GM12875 (cell line): ENCODE measurements at regions not wholly inside any gene's neighbourhood (a gene's known extent, or its start where the extent isn't known, plus 50 kb on each side); places are given as distances from the start of the nearest gene placed in this dataset.

Source experiments
- H3K4me3 ChIP-seq: one replicate; pipeline ENCODE4 v1.5.1; 2011; ENCODE audit warnings: low read depth, low read length, control low read depth
- TF ChIP-seq, protein P1 (sequence below): IDR thresholded peaks from 2 replicates; pipeline ENCODE4 v1.5.1; 2011; ENCODE audit warnings: low read depth, mild to moderate bottlenecking, control low read depth, inconsistent platforms, low read length, moderate library complexity, borderline replicate concordance; ENCODE audit not compliant: insufficient read depth

GRCh38 chr14:98886982-98887381 lies 385.0 kb downstream of the BCL11B start:
- H3K4me3 ChIP-seq: no peak overlapping the region

GRCh38 chr14:98888281-98888680 lies 383.7 kb downstream of the BCL11B start:
- TF ChIP-seq, protein P1, sequence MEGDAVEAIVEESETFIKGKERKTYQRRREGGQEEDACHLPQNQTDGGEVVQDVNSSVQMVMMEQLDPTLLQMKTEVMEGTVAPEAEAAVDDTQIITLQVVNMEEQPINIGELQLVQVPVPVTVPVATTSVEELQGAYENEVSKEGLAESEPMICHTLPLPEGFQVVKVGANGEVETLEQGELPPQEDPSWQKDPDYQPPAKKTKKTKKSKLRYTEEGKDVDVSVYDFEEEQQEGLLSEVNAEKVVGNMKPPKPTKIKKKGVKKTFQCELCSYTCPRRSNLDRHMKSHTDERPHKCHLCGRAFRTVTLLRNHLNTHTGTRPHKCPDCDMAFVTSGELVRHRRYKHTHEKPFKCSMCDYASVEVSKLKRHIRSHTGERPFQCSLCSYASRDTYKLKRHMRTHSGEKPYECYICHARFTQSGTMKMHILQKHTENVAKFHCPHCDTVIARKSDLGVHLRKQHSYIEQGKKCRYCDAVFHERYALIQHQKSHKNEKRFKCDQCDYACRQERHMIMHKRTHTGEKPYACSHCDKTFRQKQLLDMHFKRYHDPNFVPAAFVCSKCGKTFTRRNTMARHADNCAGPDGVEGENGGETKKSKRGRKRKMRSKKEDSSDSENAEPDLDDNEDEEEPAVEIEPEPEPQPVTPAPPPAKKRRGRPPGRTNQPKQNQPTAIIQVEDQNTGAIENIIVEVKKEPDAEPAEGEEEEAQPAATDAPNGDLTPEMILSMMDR: no peak

More at GRCh38 chr14:98886982-98887381, 385.0 kb downstream of the BCL11B start:
- TF ChIP-seq, protein P1: no peak

GRCh38 chr14:98888927-98889835 lies 382.8 kb downstream of the BCL11B start:
- no peak overlapping the region for H3K4me3 ChIP-seq
- TF ChIP-seq, protein P1: no peak

More at GRCh38 chr14:98888281-98888680, 383.7 kb downstream of the BCL11B start:
- H3K4me3 ChIP-seq: no peak overlapping the region

DNA sequence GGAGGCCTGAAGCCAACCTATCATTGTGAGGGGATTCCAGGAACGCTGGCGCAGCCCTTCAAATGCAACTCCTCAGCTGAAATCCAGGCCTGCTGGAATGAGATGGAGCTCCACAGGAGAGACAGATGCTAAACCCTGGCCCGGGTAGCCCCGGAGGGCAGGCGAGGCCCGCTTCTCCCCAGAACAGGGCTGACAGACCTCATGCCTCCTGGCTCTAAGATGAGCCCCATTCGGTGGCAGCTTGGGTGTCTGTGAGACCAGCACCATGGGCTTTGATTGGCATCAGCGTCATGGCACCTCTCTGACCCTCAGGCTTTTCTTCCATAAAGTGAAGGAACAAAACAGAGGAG lies 382.2 kb downstream of the BCL11B start:
- TF ChIP-seq, protein P1: no peak

DNA sequence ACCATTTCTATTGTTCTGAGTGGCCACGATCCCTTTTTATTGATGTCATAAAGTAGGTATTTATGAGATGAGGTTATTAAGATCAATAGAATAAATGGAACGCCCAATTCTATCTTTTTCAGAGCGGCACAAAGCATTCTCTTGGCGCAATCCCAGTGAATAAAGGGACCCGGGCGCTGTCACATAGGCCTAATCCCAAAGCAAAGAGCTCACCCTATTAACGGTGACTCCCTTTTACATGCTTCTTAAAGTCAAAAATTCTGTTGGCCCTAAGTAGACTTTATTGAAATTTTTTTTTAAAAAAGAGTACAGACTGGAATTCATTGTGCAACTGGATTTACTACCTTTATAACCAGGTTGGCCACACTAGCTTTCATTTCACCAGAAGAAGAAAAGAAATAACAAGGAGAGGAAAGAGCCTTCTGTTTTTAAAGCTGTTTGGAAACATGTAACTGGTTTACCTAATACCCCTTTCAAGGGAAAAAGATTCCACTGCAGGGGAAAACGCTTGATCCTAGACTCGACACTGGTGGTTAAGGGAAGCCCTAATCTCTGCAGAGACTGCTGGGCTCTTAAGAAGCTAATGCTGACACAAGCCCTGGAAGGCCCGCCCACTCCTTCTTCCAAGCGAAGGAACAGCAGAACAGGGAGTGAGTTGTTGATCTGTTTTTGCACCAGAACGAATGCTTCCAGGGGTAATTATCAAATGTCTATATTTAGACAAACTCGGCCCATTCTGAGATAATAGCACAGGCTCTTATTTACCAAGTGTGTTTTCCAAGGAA lies 381.2 kb downstream of the BCL11B start:
- TF ChIP-seq, protein P1: no peak

More for the DNA sequence above, 382.2 kb downstream of the BCL11B start:
- no peak overlapping the region for H3K4me3 ChIP-seq

GRCh38 chr14:98893675-98894074 lies 378.3 kb downstream of the BCL11B start:
- H3K4me3 ChIP-seq: no peak overlapping the region
- TF ChIP-seq, protein P1: no peak

More for the DNA sequence above, 381.2 kb downstream of the BCL11B start:
- no peak overlapping the region for H3K4me3 ChIP-seq
